ENCODE measurements at regions not wholly inside any gene's neighbourhood (a gene's known extent, or its start where the extent isn't known, plus 50 kb on each side); places are given as distances from the start of the nearest gene placed in this dataset.

GRCh38 chr9:78601957-78602565 is 305.1 kb downstream of the PSAT1 start:
- TF ChIP-seq, protein P1, sequence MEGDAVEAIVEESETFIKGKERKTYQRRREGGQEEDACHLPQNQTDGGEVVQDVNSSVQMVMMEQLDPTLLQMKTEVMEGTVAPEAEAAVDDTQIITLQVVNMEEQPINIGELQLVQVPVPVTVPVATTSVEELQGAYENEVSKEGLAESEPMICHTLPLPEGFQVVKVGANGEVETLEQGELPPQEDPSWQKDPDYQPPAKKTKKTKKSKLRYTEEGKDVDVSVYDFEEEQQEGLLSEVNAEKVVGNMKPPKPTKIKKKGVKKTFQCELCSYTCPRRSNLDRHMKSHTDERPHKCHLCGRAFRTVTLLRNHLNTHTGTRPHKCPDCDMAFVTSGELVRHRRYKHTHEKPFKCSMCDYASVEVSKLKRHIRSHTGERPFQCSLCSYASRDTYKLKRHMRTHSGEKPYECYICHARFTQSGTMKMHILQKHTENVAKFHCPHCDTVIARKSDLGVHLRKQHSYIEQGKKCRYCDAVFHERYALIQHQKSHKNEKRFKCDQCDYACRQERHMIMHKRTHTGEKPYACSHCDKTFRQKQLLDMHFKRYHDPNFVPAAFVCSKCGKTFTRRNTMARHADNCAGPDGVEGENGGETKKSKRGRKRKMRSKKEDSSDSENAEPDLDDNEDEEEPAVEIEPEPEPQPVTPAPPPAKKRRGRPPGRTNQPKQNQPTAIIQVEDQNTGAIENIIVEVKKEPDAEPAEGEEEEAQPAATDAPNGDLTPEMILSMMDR (IDR thresholded peaks at IDR 0.05): peak in 2 of 3 experiments; percentile 67 to 74
- TF ChIP-seq POLR2A (IDR thresholded peaks at IDR 0.05): no peak

Data from testis (tissue), 2 donors.